Activated T-helper 2 cell treated with anti-CD3 and anti-CD28 coated beads, Interferon-gamma antibody, Interleukin-2, Interleukin-4, amounts not matched to agents 10 μg/mL and 5 μg/mL and 100 μg/mL, durations not matched to agents 14 hours and 24 hours and 36 hours (primary cell): ENCODE measurements at regions not wholly inside any gene's neighbourhood (a gene's known extent, or its start where the extent isn't known, plus 50 kb on each side); places are given as distances from the start of the nearest gene placed in this dataset.
A peak's percentile ranks its signal among the peaks of the same experiment; 100 is the strongest.

ENCODE experiments used
- DNase-seq: peaks from one replicate; pipeline ENCODE4 v3.0.0; 2021; ENCODE audit warnings: low spot score
- H3K27ac Mint-ChIP-seq: one replicate; pipeline ENCODE4 v1.8.0; 2021; ENCODE audit warnings: mixed read lengths
- H3K27me3 Mint-ChIP-seq: one replicate; pipeline ENCODE4 v1.8.0; 2021; ENCODE audit warnings: low read depth, mixed read lengths
- H3K36me3 Mint-ChIP-seq: one replicate; pipeline ENCODE4 v1.8.0; 2021; ENCODE audit warnings: low read depth, mixed read lengths
- H3K4me1 Mint-ChIP-seq: one replicate; pipeline ENCODE4 v1.8.0; 2021; ENCODE audit warnings: low read depth, mixed read lengths
- H3K4me3 Mint-ChIP-seq: one replicate; pipeline ENCODE4 v1.8.0; 2021; ENCODE audit warnings: low read depth, mild to moderate bottlenecking, moderate library complexity, mixed read lengths
- H3K9me3 Mint-ChIP-seq: one replicate; pipeline ENCODE4 v1.8.0; 2021; ENCODE audit warnings: mixed read lengths
- intact Hi-C: fragments of 100-400 bp; cut with micrococcal nuclease; formaldehyde crosslinking; loops from one replicate; pipeline ENCODE4 v1.15.1; 2023

- intact Hi-C loops, result no loop called here
- Mint-ChIP-seq H3K36me3 (no peaks in the 10 kb centered on the region), H3K4me1 (peaks cover 13% of the 10 kb centered on the region), H3K27me3 (peaks cover 25% of the 10 kb centered on the region), H3K27ac (no peak overlapping the region), H3K4me3 (no peak overlapping the region), H3K9me3 (peaks cover 15% of the 10 kb centered on the region)
- no peak for DNase-seq
Measured at GRCh38 chr18:63046375-63046774, 273.2 kb downstream of the BCL2 start.

- Mint-ChIP-seq H3K36me3 (no peaks in the 10 kb centered on the region), H3K27ac (no peak overlapping the region), H3K4me1 (peaks cover 15% of the 10 kb centered on the region), H3K27me3 (peaks cover 23% of the 10 kb centered on the region), H3K4me3 (no peak overlapping the region), H3K9me3 (peaks cover 18% of the 10 kb centered on the region)
- no peak for DNase-seq
- intact Hi-C loops, result no loop called here
Measured at GRCh38 chr18:63043516-63043915, 276.1 kb downstream of the BCL2 start.

- H3K27ac Mint-ChIP-seq, result no peak overlapping the region
- no peak overlapping the region for H3K4me3 Mint-ChIP-seq
- peaks cover 20% of the 10 kb centered on the region for H3K27me3 Mint-ChIP-seq
- peaks cover 15% of the 10 kb centered on the region for H3K4me1 Mint-ChIP-seq
- no peaks in the 10 kb centered on the region for H3K36me3 Mint-ChIP-seq
- H3K9me3 Mint-ChIP-seq, result peaks cover 18% of the 10 kb centered on the region
- no peak for DNase-seq
- intact Hi-C loops, result no loop called here
Measured at GRCh38 chr18:63042351-63042750, 277.2 kb downstream of the BCL2 start.

- H3K4me1 Mint-ChIP-seq, result peaks cover 15% of the 10 kb centered on the region
- peaks cover 18% of the 10 kb centered on the region for H3K9me3 Mint-ChIP-seq
- no peak for DNase-seq
- H3K4me3 Mint-ChIP-seq, result no peak overlapping the region
- H3K27ac Mint-ChIP-seq, result peak overlapping the region; percentile 40
- H3K27me3 Mint-ChIP-seq, result peaks cover 17% of the 10 kb centered on the region
- intact Hi-C loops, result no loop called here
- no peaks in the 10 kb centered on the region for H3K36me3 Mint-ChIP-seq
Measured at GRCh38 chr18:63040788-63041410, 278.7 kb downstream of the BCL2 start.

- Mint-ChIP-seq H3K27me3 (peaks cover 13% of the 10 kb centered on the region), H3K4me3 (no peak overlapping the region), H3K4me1 (peaks cover 15% of the 10 kb centered on the region), H3K9me3 (peaks cover 15% of the 10 kb centered on the region), H3K36me3 (no peaks in the 10 kb centered on the region), H3K27ac (no peak overlapping the region)
- DNase-seq, result no peak
- intact Hi-C loops, result no loop called here
Measured at GRCh38 chr18:63037491-63037890, 282.1 kb downstream of the BCL2 start.

- Mint-ChIP-seq H3K4me3 (no peak overlapping the region), H3K4me1 (no peaks in the 10 kb centered on the region), H3K9me3 (peaks cover 7% of the 10 kb centered on the region), H3K27me3 (peaks cover 15% of the 10 kb centered on the region), H3K27ac (no peak overlapping the region), H3K36me3 (no peaks in the 10 kb centered on the region)
- no peak for DNase-seq
- intact Hi-C loops, result no loop called here
Measured at GRCh38 chr18:63031375-63031774, 288.2 kb downstream of the BCL2 start.
